OCI-LY7 (cell line): ENCODE measurements at regions not wholly inside any gene's neighbourhood (a gene's known extent, or its start where the extent isn't known, plus 50 kb on each side); places are given as distances from the start of the nearest gene placed in this dataset.

Experiments used
- BruUV-seq: library from RNA; stranded (reverse); fragments of 400-500 nt; replicated peaks from 2 replicates; lab custom pipeline; 2021; lab: Mats Ljungman, UMichigan
- CTCF ChIA-PET: fragments of 300-600 bp; sonication (Branson Sonifier 250); formaldehyde crosslinking; loops from one replicate; lab custom pipeline; 2022; ENCODE audit warnings: antibody characterized with exemption; ENCODE audit not compliant: unreplicated experiment; lab: Charles Lee
- POLR2A ChIA-PET: fragments of 300-600 bp; sonication (Branson Sonifier 250); formaldehyde crosslinking; loops from one replicate; lab custom pipeline; 2022; ENCODE audit warnings: antibody characterized with exemption; lab: Charles Lee
- DNase-seq: peaks from one replicate; pipeline ENCODE4 v3.0.0-alpha.2; 2015; ENCODE audit warnings: low spot score
- H2AFZ ChIP-seq: fragments of 200-600 bp; sonication (generic), shearing (Covaris generic); 2 replicates; pipeline ENCODE4 v1.6.1; 2014; ENCODE audit warnings: mild to moderate bottlenecking, antibody characterized with exemption, low read length, moderate library complexity
- H3K27ac ChIP-seq: fragments of 200-600 bp; sonication (generic); 2 replicates; pipeline ENCODE4 v1.5.1; 2014; ENCODE audit warnings: mixed run types, low read depth, mild to moderate bottlenecking, moderate library complexity, low read length, inconsistent platforms; ENCODE audit not compliant: poor library complexity, severe bottlenecking
- H3K36me3 ChIP-seq: fragments of 200-600 bp; sonication (generic); 2 replicates; pipeline ENCODE4 v1.6.1; 2014; ENCODE audit warnings: mild to moderate bottlenecking, antibody characterized with exemption, low read length, moderate library complexity, mixed read lengths; ENCODE audit not compliant: insufficient read depth
- H3K4me1 ChIP-seq: fragments of 200-600 bp; sonication (generic); 2 replicates; pipeline ENCODE4 v1.5.1; 2014; ENCODE audit warnings: mild to moderate bottlenecking, low read length; ENCODE audit not compliant: insufficient read depth, poor library complexity, severe bottlenecking
- H3K4me2 ChIP-seq: fragments of 200-600 bp; sonication (generic); 2 replicates; pipeline ENCODE4 v1.6.1; 2014; ENCODE audit warnings: mild to moderate bottlenecking, low read length
- H3K4me3 ChIP-seq: fragments of 200-600 bp; sonication (generic); 2 replicates; pipeline ENCODE4 v1.5.1; 2014; ENCODE audit warnings: mild to moderate bottlenecking, low read depth, low read length; ENCODE audit not compliant: poor library complexity, severe bottlenecking
- H3K79me2 ChIP-seq: fragments of 200-600 bp; sonication (generic); 2 replicates; pipeline ENCODE4 v1.6.1; 2016; ENCODE audit warnings: low read depth, mild to moderate bottlenecking, low read length, moderate library complexity, mixed read lengths; ENCODE audit not compliant: insufficient read depth
- H3K9me2 ChIP-seq: fragments of 200-600 bp; sonication (generic); 2 replicates; pipeline ENCODE4 v1.6.1; 2016; ENCODE audit warnings: mild to moderate bottlenecking, low read length, mixed read lengths; ENCODE audit not compliant: insufficient read depth
- H3K9me3 ChIP-seq: fragments of 200-600 bp; sonication (generic); 2 replicates; pipeline ENCODE4 v1.6.1; 2014; ENCODE audit warnings: mild to moderate bottlenecking, mixed run types, low read length, mixed read lengths
- H4K20me1 ChIP-seq: fragments of 200-600 bp; sonication (generic); 2 replicates; pipeline ENCODE4 v1.6.1; 2014; ENCODE audit warnings: mild to moderate bottlenecking, antibody characterized with exemption, low read length, moderate library complexity, mixed read lengths; ENCODE audit not compliant: insufficient read depth
- EZH2phosphoT487 ChIP-seq: fragments of 200-600 bp; sonication (generic); IDR thresholded peaks from 2 replicates; pipeline ENCODE4 v1.6.1; 2018; ENCODE audit warnings: low read depth, borderline replicate concordance, mild to moderate bottlenecking, mixed run types, antibody characterized with exemption, low read length, moderate library complexity, mixed read lengths
- intact Hi-C: fragments of 100-400 bp; cut with micrococcal nuclease; formaldehyde crosslinking; loops from one replicate; pipeline ENCODE4 v1.10.0; 2022; ENCODE audit not compliant: unreplicated experiment
- TF ChIP-seq, protein P1 (sequence below): fragments of 200-600 bp; sonication (generic); conservative IDR thresholded peaks from 2 replicates; pipeline ENCODE4 v1.5.1; 2014; ENCODE audit warnings: mild to moderate bottlenecking, antibody characterized with exemption, low read length, moderate library complexity, mixed read lengths

DNA sequence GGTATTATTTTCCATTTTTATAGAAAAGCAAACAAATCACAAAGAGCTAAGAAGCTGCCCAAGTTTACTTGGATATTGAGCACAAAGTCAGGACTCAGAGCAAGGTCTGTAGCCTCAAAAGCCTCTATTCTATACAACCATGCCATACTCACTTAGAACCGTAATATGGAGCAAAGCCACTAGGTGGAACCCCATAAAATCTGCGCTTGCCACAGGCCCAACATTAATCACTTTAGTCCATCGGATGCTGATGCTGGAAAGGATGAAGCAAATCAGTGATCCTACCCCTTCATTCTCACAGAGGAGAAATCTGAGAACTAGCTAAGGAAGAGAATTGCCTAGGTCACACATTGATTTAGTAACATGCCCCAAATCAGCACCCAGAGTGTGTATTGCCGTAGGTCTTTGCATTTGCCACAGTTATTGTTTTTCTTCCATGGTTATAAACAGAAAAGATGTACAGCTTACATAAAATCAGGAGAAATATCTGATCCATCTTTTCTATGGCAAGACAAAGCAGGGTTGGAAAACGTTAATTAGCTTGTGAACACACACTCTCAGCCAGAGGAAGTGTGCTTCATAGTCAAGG is 56.7 kb upstream of the RAB38 start:
- CTCF ChIA-PET: no interaction called here
- BruUV-seq: no TSS peak
- H2AFZ ChIP-seq: no peak overlapping the region
- TF ChIP-seq, protein P1, sequence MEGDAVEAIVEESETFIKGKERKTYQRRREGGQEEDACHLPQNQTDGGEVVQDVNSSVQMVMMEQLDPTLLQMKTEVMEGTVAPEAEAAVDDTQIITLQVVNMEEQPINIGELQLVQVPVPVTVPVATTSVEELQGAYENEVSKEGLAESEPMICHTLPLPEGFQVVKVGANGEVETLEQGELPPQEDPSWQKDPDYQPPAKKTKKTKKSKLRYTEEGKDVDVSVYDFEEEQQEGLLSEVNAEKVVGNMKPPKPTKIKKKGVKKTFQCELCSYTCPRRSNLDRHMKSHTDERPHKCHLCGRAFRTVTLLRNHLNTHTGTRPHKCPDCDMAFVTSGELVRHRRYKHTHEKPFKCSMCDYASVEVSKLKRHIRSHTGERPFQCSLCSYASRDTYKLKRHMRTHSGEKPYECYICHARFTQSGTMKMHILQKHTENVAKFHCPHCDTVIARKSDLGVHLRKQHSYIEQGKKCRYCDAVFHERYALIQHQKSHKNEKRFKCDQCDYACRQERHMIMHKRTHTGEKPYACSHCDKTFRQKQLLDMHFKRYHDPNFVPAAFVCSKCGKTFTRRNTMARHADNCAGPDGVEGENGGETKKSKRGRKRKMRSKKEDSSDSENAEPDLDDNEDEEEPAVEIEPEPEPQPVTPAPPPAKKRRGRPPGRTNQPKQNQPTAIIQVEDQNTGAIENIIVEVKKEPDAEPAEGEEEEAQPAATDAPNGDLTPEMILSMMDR: peak; percentile 81
- no peak for TF ChIP-seq EZH2phosphoT487
- no peaks in the 10 kb centered on the region for H3K4me1 ChIP-seq
- peaks cover 20% of the 10 kb centered on the region for H3K9me3 ChIP-seq
- POLR2A ChIA-PET: no interaction called here
- DNase-seq: peak; percentile 28
- no peak overlapping the region for H3K4me2 ChIP-seq
- intact Hi-C loops: loop anchor here (10.0 kb wide), 1 partner anchor 653 kb away; no protein-coding TSS in a partner anchor
- H3K79me2 ChIP-seq: no peaks in the 10 kb centered on the region
- H3K9me2 ChIP-seq: no peaks in the 10 kb centered on the region
- no peaks in the 10 kb centered on the region for H3K36me3 ChIP-seq
- H3K27ac ChIP-seq: no peak overlapping the region
- no peak overlapping the region for H3K4me3 ChIP-seq
- H4K20me1 ChIP-seq: no peaks in the 10 kb centered on the region

DNA sequence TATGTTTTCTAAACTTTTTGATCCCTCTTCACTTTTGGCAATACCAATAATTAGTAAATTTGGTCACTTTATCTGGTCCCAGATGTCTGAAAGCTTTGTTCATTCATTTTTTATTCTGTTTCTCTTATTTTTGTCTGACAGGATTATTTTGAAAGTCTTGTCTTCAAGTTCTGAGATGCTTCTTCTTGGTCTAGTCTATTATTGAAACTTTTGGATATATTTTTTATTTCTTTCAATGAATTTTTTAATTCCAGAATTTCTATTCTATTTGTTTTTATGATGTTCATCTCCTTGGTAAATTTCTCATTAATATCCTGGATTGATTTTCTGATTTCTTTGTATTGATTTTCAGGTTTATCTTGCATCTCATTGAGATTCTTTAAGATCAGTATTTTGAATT is 54.1 kb upstream of the RAB38 start:
- no peaks in the 10 kb centered on the region for H3K36me3 ChIP-seq
- H3K4me1 ChIP-seq: no peaks in the 10 kb centered on the region
- no peak overlapping the region for H3K27ac ChIP-seq
- no peaks in the 10 kb centered on the region for H3K79me2 ChIP-seq
- no peak overlapping the region for H3K4me2 ChIP-seq
- no peaks in the 10 kb centered on the region for H4K20me1 ChIP-seq
- no peaks in the 10 kb centered on the region for H3K9me2 ChIP-seq
- DNase-seq: no peak
- CTCF ChIA-PET: no interaction called here
- H3K4me3 ChIP-seq: no peak overlapping the region
- no peak overlapping the region for H2AFZ ChIP-seq
- H3K9me3 ChIP-seq: peaks cover 24% of the 10 kb centered on the region
- POLR2A ChIA-PET: no interaction called here
- TF ChIP-seq, protein P1: no peak
- TF ChIP-seq EZH2phosphoT487: no peak
- intact Hi-C loops: no loop called here
- BruUV-seq: no TSS peak
